ENCODE measurements at regions not wholly inside any gene's neighbourhood (a gene's known extent, or its start where the extent isn't known, plus 50 kb on each side); places are given as distances from the start of the nearest gene placed in this dataset.

- no peaks in the 10 kb centered on the region for H3K36me3 ChIP-seq (ENCODE audit: control insufficient read depth in 4 of 4, insufficient read depth in 4 of 4, low read length in 4 of 4)
- no peak overlapping the region for H3K27ac ChIP-seq (ENCODE audit: low read depth in 1 of 2, low read length in 1 of 2)
- DNase-seq = no peak
- H3K27me3 ChIP-seq (ENCODE audit: control insufficient read depth in 3 of 3, insufficient read depth in 3 of 3, low read length in 2 of 3) = no peaks in the 10 kb centered on the region
- peaks cover 0 to 3% (median 0%) of the 10 kb centered on the region in 5 donors for H3K4me1 ChIP-seq (ENCODE audit: control insufficient read depth in 5 of 5, insufficient read depth in 5 of 5, low read length in 5 of 5)
- H3K4me3 ChIP-seq = no peak overlapping the region
- WGBS, 2 donors = 79 to 80% methylated on average over 4 of the region's 4 CpGs
- no peak overlapping the region for H3K9ac ChIP-seq (ENCODE audit: insufficient read depth in 1 of 2, low read length in 2 of 2)
- ATAC-seq (ENCODE audit: insufficient read depth, low FRiP score) = no peak
- TF ChIP-seq, protein P1, sequence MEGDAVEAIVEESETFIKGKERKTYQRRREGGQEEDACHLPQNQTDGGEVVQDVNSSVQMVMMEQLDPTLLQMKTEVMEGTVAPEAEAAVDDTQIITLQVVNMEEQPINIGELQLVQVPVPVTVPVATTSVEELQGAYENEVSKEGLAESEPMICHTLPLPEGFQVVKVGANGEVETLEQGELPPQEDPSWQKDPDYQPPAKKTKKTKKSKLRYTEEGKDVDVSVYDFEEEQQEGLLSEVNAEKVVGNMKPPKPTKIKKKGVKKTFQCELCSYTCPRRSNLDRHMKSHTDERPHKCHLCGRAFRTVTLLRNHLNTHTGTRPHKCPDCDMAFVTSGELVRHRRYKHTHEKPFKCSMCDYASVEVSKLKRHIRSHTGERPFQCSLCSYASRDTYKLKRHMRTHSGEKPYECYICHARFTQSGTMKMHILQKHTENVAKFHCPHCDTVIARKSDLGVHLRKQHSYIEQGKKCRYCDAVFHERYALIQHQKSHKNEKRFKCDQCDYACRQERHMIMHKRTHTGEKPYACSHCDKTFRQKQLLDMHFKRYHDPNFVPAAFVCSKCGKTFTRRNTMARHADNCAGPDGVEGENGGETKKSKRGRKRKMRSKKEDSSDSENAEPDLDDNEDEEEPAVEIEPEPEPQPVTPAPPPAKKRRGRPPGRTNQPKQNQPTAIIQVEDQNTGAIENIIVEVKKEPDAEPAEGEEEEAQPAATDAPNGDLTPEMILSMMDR (IDR thresholded peaks at IDR 0.05; ENCODE audit: control extremely low read depth, extremely low read depth) = no peak
- H3K9me3 ChIP-seq (ENCODE audit: control insufficient read depth in 4 of 4, insufficient read depth in 3 of 4, low read length in 3 of 4) = no peaks in the 10 kb centered on the region
Measured at GRCh38 chr13:78426183-78426582, 177.2 kb downstream of the POU4F1 start.

GRCh38 chr13:78420814-78421213, 182.5 kb downstream of the POU4F1 start:
- ATAC-seq (ENCODE audit: insufficient read depth, low FRiP score) = no peak
- WGBS, 2 donors = 82 to 90% methylated on average over 4 of the region's 4 CpGs
- TF ChIP-seq, protein P1 (IDR thresholded peaks at IDR 0.05; ENCODE audit: control extremely low read depth, extremely low read depth) = no peak
- H3K27me3 ChIP-seq (ENCODE audit: control insufficient read depth in 3 of 3, insufficient read depth in 3 of 3, low read length in 2 of 3) = no peaks in the 10 kb centered on the region
- no peak overlapping the region for H3K4me3 ChIP-seq
- H3K4me1 ChIP-seq (ENCODE audit: control insufficient read depth in 5 of 5, insufficient read depth in 5 of 5, low read length in 5 of 5) = no peaks in the 10 kb centered on the region
- no peak overlapping the region for H3K27ac ChIP-seq (ENCODE audit: low read depth in 1 of 2, low read length in 1 of 2)
- no peak overlapping the region for H3K9ac ChIP-seq (ENCODE audit: insufficient read depth in 1 of 2, low read length in 2 of 2)
- H3K9me3 ChIP-seq (ENCODE audit: control insufficient read depth in 4 of 4, insufficient read depth in 3 of 4, low read length in 3 of 4) = no peaks in the 10 kb centered on the region
- DNase-seq = no peak
- H3K36me3 ChIP-seq (ENCODE audit: control insufficient read depth in 4 of 4, insufficient read depth in 4 of 4, low read length in 4 of 4) = no peaks in the 10 kb centered on the region

DNA sequence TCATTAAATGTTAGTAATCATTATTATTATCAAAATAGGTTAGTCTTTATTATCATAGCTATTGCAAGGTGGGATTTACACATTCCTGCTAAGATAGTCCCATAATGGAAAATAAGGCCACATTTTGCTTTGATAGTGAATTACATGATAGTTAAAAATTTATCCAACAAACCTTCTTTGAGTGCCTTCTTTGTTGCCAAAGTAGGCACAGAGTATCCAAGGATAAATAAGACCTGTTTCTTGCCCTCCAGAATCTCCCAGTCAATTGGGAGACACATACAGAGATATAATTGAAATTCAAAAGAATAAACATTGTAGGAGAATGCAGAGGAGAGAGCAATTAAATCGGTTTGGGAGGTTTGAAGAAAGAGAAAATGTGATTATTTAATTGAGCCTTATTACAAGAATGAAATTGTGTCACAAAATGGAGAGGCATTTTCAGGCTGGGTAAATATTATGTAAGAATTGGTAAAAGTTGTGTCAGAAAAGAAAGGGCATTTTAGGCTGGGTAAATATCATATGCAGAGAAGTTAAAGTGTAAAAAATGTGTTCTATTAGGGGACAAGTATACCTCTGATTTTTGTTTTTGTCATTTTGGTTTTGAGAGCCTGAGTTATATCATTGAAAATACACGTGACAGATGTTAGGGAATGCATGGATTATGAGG, 189.3 kb downstream of the POU4F1 start:
- TF ChIP-seq, protein P1 (IDR thresholded peaks at IDR 0.05; ENCODE audit: control extremely low read depth, extremely low read depth) = no peak
- DNase-seq (no peak), ATAC-seq (ENCODE audit: insufficient read depth, low FRiP score) (no peak)
- no peaks in the 10 kb centered on the region for H3K9me3 ChIP-seq (ENCODE audit: control insufficient read depth in 4 of 4, insufficient read depth in 3 of 4, low read length in 3 of 4)
- H3K4me3 ChIP-seq = no peak overlapping the region
- H3K9ac ChIP-seq (ENCODE audit: insufficient read depth in 1 of 2, low read length in 2 of 2) = no peak overlapping the region
- WGBS, 2 donors = 47 to 60% methylated on average over 2 of the region's 2 CpGs
- H3K27me3 ChIP-seq (ENCODE audit: control insufficient read depth in 3 of 3, insufficient read depth in 3 of 3, low read length in 2 of 3) = no peaks in the 10 kb centered on the region
- H3K27ac ChIP-seq (ENCODE audit: low read depth in 1 of 2, low read length in 1 of 2) = no peak overlapping the region
- H3K4me1 ChIP-seq (ENCODE audit: control insufficient read depth in 5 of 5, insufficient read depth in 5 of 5, low read length in 5 of 5) = peaks cover 0 to 5% (median 0%) of the 10 kb centered on the region in 5 donors
- H3K36me3 ChIP-seq (ENCODE audit: control insufficient read depth in 4 of 4, insufficient read depth in 4 of 4, low read length in 4 of 4) = no peaks in the 10 kb centered on the region

DNA sequence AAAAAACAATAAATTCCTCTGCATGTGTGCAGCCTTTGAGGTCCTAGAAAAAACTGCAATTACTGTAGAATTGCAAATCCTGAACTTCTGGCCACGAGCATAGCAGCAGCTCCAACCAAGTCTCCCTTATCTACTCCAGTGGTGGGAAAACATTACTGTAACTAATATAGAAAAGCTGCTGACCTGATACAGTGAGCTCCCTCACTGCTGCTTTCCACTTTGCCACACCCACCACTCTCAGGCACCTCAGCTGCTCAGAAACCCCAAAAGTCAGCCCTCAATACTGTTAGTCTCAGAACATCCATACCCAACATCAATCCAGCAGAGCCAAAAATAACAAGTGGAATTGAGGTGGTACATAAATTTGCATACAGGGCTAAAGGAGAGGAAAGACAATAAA, 192.5 kb downstream of the POU4F1 start:
- H3K27ac ChIP-seq (ENCODE audit: low read depth in 1 of 2, low read length in 1 of 2) = no peak overlapping the region
- no peak overlapping the region for H3K9ac ChIP-seq (ENCODE audit: insufficient read depth in 1 of 2, low read length in 2 of 2)
- TF ChIP-seq, protein P1 (IDR thresholded peaks at IDR 0.05; ENCODE audit: control extremely low read depth, extremely low read depth) = no peak
- no peak overlapping the region for H3K4me3 ChIP-seq
- H3K4me1 ChIP-seq (ENCODE audit: control insufficient read depth in 5 of 5, insufficient read depth in 5 of 5, low read length in 5 of 5) = peaks cover 0 to 5% (median 0%) of the 10 kb centered on the region in 5 donors
- no peaks in the 10 kb centered on the region for H3K9me3 ChIP-seq (ENCODE audit: control insufficient read depth in 4 of 4, insufficient read depth in 3 of 4, low read length in 3 of 4)
- no peak for DNase-seq
- H3K36me3 ChIP-seq (ENCODE audit: control insufficient read depth in 4 of 4, insufficient read depth in 4 of 4, low read length in 4 of 4) = no peaks in the 10 kb centered on the region
- 50 to 78% methylated on average over 1 of the region's 1 CpG for WGBS, 2 donors
- no peak for ATAC-seq (ENCODE audit: insufficient read depth, low FRiP score)
- no peaks in the 10 kb centered on the region for H3K27me3 ChIP-seq (ENCODE audit: control insufficient read depth in 3 of 3, insufficient read depth in 3 of 3, low read length in 2 of 3)
